H4 (cell line): ENCODE measurements at regions not wholly inside any gene's neighbourhood (a gene's known extent, or its start where the extent isn't known, plus 50 kb on each side); places are given as distances from the start of the nearest gene placed in this dataset.

Experiments
- DNase-seq: peaks from one replicate; pipeline ENCODE4 v3.0.0-alpha.2; 2015; ENCODE audit warnings: low spot score

DNA sequence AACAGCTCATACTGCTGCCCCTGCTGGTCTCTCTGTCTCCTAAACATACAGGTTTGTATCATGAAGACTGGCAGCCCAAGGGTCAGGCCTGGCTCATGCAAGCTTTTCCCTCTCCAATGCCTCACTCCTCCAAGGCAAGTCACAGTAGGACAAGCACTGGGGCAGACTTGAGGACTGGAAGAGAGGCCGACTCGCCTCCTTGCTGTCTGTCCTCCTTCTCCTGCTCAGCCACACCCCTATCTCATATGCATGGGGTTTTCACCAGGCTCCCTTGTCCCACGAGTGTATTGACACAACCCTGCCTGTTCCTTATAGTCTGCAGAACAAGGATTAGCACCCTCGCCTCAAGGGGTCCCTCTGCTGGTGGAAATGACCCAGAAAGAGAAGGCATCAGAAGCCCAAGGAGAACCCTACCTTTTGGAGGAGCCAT lies 223.7 kb downstream of the SOX11 start:
- DNase-seq = peak; percentile 21

DNA sequence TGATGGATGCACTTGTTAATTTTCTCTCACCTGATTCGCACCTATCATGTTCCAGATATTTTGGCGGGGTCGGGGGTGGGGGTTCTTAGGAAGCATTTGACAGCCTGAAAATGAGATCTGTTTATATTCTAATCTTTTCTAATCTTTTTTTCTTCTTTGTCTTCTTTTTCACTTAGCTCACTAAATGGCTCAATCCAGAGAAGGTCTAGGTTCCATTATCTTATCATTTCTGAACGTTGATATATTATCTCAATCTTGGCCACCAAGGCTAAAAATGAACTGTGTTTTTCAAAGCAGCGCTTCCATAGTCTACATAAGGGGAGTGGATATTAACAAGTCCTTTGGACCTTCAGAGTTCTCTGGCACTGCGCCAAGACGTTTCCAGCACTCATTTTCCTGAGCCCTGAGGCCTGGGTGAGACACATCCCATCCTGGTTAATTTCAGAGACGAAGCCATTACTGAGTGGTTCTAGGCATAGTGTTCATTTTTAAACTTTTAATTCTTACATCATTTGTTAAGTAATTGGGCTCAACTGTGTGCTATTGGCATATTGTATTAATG lies 229.0 kb downstream of the SOX11 start:
- no peak for DNase-seq

DNA sequence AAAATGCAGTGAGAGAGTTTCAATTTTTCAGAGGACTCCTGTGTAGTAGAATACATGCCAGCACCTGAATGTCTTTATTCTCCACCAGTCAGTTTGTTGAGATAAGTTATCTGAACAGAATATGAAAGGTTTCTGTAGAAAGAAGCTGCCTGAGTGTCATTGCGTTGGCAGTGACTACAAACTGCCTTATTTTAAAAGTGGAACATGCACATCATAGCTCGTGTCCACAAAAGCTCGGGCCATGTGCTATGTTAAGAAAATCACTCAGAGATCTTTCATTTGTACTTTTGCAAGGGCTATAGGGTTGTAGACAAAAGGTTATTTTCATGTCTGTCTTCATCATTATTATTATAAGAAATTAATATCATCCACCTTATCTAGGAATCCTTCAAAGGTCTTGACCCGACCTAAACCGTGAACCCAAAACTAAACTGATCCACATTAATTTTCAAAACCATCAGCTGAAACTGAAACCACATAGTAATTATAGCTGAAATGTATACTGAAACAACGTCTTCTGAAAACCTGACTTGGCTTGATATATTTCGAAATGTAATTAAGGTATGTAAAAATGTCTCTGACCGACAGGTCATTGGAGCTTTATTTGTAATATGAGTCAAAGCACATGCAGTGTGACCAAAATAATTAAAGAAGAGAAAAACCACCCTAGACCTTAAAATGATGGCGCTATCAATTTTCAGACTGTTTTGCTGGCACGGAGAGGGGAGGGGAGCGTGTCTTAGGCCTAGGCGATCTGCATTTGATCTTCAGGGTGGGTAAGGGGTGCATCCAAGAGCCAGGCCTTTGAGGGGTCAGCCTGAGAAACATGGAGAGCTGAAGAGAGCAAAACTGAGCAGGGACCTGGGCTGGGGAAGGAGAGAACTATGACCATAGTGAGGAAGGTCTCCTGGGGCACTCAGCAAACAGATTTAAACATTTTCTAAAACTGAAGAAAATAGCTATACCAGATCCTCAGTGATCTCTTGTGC lies 232.1 kb downstream of the SOX11 start:
- DNase-seq = no peak

DNA sequence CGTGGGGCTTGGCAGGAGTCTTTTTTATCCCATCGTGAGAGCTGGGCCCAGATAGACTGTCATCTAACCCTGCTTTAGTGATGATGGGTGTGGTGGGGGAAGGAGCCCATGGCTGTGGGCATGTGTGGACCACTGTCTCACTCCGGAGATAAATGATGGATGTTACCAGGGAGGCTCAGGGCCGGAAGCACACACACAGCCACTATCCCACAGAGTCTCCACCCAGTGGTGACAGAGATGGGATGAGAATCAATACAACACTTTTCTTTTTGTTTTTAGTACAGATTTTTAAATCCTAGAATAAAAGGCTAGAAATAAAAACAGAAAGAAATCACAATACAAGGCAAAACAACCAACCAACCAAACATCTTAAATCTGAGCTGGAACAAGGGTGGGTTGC lies 233.4 kb downstream of the SOX11 start:
- no peak for DNase-seq

DNA sequence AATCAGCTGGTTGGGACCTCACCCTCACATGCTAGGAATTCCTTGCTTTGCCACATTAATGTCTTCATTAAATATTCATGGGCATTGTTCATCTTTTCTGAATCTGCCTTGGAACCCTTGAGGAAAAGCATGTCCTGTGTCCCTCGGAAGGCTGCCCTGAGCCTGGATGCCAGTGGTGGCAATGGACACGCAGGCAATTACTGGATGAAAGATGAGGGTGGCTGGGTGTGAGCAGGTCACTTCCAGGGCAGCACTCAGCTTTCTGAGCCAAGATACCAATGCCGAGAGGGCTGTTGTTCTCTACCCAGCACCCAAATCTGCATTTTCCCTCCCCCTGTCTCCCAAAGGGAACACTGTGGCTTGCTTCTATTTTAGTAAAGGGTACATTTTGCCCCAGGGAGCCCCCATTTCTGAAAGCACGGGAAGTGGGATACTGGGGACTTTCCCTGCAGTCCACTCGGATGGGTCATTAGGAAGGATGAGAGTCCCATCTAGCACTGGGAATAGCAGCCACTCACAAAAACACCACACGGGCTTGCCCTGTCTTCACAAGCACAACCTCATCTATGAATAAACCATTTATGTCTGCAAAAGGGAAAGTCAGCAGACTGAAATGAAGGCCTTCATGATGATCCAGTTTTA lies 234.8 kb downstream of the SOX11 start:
- no peak for DNase-seq

DNA sequence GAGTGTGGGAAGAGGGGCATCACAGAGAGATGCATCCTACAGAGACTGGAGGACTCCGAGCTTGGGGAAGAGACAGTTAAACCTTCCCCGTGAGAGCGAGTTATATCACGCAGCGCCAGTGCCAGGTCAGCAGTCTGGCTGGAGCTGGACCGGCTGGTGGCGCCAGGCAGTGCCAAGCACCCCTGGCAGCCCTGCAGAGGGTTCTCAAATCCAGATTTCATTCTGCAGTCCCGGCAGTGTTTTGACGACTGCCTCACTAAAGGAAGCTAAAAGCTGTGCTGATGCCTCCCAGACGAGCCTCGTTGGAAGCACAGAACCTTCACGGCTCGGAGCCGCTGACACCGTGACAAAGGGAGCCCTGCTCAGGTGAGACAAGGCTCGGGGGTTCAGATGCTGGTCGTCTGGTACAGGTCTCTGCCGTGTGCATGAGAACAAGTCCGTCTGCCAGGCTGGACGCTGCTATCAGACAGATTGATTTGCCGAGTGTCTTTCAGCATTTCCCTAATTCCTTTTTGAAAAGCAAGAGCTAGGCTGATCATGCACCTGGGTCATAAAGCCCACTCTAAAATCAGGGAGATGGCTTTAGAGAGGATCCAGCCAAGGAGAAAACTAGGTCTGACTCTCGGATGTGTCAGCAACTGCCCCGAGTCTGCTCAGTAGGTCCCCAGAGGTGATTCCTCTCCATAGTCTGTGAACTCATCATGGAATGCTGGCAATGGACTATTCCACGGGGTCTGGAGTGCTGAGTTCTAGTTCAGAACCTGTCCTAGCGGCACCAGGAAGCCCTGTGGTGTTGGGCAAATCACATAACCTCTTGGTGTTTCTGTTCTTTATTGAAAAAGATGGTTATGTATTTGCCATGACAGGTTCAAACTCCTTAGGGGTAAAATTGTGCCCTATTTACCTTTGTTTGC lies 240.6 kb downstream of the SOX11 start:
- no peak for DNase-seq

DNA sequence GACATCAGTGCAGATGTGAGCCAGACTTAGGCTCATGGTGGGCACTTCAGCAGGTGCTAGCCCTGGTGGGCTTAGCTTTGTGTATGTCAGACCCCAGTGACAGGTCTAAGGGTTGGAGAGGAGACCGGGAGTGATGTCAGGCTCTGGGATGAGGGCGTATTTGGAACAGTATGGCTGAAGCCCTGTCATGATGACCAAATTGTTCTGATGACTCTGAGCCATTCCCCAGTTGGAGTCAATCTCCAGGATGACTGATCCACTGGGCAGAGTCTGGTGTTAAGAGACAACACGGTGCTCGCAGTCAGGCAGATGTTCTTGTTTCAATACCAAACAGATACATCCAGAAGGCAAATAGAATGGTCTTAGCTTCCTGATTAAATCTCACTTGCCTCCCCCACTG lies 241.5 kb downstream of the SOX11 start:
- no peak for DNase-seq

DNA sequence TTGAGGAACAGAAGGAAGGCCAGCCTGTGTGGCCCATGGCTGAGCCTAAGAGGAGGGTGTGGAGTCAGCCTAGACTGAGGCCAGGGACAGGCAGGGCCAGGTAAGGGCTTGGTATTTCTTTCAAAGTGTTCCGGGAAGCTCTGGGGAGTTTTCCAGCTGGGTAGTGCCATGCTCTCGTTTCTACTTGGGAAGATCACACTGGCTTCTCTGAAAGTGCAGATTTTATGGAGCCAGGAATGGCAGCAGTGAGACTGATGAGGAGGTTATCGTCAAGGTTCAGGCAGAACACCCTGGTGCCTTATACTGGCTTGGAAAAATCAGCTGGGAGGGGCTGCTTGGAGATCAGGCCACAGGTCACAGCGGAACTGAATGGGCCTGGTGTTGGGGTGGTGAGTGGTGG lies 245.1 kb downstream of the SOX11 start:
- no peak for DNase-seq

DNA sequence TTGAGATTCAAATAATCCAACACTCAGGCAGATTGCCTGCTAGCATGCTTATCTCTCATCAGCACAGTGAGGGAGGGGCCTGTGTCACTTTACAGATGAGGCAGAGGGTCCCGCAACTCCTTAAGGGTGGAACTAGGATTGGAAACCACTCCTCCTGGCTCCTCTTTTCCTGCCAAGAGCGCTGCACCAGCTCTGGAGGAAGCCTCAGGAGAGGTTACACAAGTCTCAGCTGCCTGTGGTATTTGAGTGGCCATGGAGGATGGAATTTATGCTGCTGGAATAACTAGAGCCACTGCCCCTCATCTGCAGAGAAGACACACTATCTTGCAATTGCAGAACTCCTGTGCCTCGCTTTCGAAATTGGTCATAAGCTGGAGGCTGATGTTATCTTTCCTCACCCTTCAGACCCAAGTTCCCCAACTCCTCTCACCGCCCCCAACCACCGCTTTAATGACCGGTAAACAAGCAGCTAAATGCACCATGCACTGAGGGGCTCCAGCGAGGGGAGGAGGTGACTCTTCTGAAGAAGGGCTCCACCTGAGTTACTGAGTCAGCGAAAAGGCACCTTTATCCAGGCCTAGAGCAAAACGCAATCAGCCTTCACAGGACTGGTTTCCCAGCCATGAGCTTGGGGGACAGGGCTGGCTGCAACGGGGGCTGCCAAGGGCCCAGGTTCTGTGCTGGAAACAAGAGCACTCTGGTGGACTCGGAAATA lies 245.8 kb downstream of the SOX11 start:
- DNase-seq = no peak

DNA sequence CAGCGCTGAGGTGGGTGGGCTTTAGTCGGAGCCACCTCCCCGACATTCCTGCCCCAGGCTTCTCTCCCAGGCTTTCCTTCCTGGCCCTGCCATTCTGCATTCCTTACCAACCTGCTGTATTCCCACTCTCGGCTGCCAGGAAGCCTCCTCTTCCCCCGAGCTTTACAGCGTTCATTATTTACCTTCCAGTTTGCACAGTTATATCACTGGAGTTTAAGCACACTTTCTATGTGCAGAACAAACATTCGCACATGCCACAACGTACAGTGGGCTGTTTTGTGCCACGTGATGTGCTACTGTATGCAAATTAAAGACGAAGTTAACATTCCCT lies 246.3 kb downstream of the SOX11 start:
- DNase-seq = no peak

DNA sequence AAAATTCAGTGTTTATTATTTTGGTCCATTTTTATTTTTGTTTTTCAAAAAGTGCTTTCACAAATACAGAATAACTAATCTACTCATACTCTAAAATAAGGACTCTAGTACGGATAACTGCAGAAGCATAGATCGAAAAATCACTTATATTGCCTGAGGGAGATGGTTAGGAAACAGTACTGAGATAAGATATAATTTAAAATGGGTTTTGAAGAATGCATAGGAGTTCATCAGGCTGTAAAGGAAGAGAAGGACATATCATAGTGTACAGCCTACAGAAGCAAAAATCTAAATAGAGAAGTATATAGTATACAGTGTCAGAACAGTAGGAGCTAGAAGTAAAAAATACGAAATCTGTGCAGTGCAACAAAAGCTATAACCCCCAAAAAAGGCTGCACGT lies 247.4 kb downstream of the SOX11 start:
- no peak for DNase-seq

DNA sequence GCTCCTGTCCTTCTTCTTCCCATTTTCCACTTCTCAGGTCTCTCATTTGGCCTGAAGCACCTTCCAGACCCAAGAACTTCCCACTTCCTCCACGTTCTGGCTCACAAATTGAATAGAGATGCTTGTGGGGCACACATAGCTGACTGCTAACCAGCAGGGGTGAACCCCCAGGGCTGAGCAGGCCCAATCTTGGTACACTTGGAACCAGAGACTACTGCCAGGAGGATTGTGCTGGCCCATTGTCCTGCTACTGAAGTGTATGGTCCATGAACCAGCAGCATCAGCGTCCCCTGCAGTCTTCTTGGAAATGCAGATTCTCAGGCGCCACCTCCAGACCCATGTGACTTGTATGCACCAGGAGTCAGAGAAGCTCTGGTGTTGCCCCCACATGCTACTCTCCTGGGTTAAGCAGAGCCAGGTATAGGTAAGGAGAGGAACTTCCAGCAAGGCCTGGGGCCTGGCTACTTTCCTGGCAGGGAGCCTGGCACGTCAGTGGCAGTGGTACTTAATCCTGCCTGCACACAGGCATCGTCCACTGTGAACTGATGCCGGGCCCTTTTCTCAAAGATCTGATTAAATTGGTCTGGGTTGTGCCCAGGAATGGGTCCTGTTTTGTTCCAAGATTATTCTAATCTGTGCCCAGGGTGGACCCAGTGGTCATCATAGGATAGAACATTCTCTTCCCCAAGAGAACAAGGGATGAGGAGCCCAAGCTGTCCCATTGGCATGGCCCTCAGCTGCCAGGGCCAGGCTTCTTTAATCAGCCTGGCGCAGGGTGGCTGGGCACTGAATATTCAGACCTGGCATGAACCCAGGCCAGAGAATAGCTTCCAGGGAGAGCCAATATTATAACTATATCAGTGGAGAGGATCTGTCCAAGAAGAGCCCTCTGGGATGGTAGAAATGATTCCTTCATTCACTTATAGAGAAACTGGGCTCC lies 248.7 kb downstream of the SOX11 start:
- DNase-seq = no peak

DNA sequence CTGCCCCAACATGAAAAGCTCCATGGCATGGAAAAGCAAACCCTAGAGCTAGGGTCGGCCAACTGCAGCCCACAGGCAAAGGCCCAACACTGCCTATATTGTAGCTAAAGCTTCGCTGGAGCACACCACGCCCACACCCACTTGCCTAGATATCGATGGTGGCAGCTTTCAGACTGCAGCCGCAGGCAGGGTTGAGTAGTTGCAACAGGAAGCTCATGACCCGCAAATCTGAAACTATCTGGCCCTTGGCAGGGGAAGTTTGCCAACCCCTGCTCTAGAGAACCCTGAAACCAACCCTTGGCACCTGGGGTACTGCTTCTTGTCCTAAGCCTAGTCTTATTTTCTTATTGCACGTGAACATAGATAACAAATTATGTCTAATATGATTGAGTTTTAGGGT lies 250.0 kb downstream of the SOX11 start:
- no peak for DNase-seq

DNA sequence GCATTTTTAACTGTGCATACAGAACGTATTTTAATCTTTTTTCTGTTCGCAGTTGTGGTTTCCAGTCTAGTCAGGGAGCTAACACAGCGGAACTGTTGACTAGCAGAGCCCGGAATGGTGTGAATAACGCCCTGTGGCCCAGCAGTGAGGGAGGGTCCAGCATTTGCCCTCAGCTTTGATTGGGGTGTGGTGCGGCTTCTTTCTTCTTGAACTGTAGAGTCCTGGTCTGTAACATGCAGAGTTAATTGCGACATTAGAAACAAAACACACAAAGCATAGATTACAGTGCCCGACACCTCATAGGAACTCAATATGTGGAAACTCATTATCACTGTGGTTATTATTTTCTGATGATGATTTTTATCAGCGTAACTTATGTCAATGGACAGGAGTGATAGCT lies 253.6 kb downstream of the SOX11 start:
- DNase-seq = no peak

DNA sequence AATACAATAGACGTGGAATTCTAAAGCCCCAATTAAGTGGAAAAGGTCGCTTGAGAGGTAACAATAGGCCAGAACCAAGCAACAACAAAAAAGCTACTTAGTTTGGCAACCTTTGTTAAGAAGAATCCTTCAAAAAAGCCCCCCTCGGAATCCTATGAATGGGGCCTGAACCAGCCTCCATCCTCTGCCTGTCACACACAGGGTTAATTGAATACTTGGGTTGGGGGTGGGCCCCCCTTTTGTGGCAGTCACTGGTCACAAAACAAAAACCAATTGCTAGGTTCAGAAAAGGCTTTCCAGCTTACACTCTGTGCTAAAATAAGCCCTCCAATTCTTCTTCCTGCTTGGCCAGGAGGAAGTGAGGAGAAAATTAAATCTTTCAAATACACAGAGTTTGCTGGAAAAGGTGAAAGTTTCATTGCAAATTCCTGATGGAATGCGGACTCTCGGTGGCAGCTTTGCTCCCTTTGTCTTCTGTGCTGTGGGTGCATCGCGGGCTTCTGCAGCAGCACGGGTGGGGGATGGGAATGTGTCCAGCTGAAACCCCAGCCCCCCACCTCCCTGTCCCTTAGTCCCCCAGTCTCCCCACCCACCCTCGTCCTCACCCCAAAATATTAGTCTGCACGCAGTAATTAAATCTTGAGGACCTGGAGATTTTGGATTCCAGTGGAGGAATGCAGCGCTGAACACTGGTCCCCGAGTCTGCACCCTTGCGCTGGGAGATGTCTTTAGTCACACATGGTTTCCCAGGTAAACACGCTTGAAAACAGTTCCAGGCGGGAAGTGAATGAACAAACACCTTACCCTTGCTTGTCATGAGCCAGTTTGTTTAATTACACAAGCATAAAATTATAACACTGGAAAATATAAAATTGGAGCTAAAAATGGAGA lies 254.3 kb downstream of the SOX11 start:
- DNase-seq = no peak

DNA sequence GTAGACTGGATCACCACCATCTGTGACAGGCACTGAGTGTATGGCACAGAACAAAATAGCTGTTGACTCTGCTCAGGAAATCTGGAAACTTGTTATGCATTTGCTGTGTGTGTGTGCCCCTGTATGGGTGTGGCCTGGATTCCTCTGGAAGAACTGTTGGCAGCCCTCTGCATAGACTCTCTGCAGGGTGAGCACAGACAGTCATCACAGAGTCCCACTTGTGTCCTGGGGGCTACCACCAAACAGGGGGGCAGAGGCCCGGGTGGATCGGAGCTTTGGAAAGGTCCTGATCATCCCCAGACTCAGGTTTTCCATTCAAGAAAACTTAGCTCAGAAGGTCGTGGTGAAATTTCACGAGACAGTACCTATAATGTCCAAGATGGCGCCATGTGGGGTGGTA lies 258.6 kb downstream of the SOX11 start:
- no peak for DNase-seq

DNA sequence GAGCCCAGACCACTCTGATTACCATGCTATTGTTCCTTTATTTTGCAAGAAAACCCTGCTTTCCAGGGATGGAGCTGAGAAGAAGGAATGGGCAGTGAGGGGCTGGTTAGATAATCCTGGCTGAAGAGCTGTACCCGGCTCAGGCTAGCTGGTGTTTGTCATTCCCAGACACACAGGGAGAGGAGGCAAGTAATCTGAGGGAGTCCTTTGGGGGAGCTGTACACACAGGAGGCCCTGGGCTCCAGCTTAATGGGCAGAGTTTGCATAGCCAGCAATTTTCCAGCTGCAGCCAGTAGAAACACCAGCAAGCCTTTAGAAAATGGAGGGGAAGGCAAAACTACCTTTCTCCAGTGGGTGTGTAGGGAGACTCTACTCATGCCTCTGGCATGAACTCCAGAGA lies 259.3 kb downstream of the SOX11 start:
- DNase-seq = no peak

DNA sequence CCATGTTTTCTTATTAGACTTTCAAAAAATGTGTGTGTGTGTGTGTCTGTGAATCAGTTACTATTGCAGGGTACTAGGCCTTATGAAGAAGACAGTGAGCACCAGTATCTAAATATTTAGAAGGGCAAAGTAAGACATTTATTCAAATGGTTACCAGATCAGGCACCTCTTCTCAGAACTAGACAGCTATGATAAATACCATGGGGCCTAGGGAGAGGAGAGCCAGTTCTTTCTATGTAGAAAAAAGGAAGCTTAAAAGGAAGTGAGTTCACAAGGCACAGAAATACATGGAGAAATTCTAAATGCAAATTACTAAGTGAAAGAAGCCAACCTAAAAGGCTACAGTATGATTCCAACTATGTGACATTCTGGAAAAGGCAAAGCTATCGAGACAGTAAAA lies 261.3 kb downstream of the SOX11 start:
- DNase-seq = no peak

DNA sequence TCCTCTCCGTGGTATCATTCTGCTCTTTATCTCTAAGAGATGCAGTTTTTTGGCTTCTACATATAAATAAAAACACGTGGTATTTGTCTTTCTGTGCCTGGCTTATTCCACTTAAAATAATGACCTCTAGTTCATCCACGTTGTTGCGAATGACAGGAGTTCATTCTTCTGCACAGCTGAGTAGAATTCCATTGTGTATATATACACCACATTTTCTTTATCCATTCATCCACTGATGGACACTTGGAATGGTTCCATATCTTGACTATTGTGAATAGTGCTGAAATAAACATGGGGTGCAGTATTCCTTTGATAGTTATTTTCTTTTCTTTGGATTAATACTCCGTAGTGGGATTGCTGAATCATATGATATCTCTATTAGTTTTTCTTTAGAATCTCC lies 262.3 kb downstream of the SOX11 start:
- no peak for DNase-seq
